Calu3 (cell line): ENCODE measurements at regions not wholly inside any gene's neighbourhood (a gene's known extent, or its start where the extent isn't known, plus 50 kb on each side); places are given as distances from the start of the nearest gene placed in this dataset.

ENCODE experiments used
- BruUV-seq: library from RNA; stranded (reverse); fragments of 400-500 nt; replicated peaks from 2 replicates; lab custom pipeline; 2021; lab: Mats Ljungman, UMichigan
- CTCF ChIA-PET: fragments of 300-600 bp; sonication (Branson Sonifier 250); formaldehyde crosslinking; loops from one replicate; lab custom pipeline; 2022; ENCODE audit warnings: antibody characterized with exemption; lab: Charles Lee
- DNase-seq: peaks from one replicate; pipeline ENCODE4 v3.0.0; 2022
- H3K27ac Mint-ChIP-seq: one replicate; pipeline ENCODE4 v1.8.0; 2022; ENCODE audit warnings: mixed read lengths; ENCODE audit not compliant: unreplicated experiment
- H3K27me3 Mint-ChIP-seq: one replicate; pipeline ENCODE4 v1.8.0; 2022; ENCODE audit warnings: mixed read lengths; ENCODE audit not compliant: unreplicated experiment
- H3K36me3 Mint-ChIP-seq: one replicate; pipeline ENCODE4 v1.8.0; 2022; ENCODE audit warnings: mild to moderate bottlenecking, moderate library complexity, mixed read lengths; ENCODE audit not compliant: insufficient read depth, unreplicated experiment
- H3K4me1 Mint-ChIP-seq: one replicate; pipeline ENCODE4 v1.8.0; 2022; ENCODE audit warnings: mild to moderate bottlenecking, low read depth, mixed read lengths; ENCODE audit not compliant: unreplicated experiment
- H3K4me3 Mint-ChIP-seq: one replicate; pipeline ENCODE4 v1.8.0; 2022; ENCODE audit warnings: mild to moderate bottlenecking, low read depth, moderate library complexity, mixed read lengths; ENCODE audit not compliant: unreplicated experiment
- H3K9me3 Mint-ChIP-seq: one replicate; pipeline ENCODE4 v1.8.0; 2022; ENCODE audit warnings: low read depth, mixed read lengths; ENCODE audit not compliant: unreplicated experiment
- intact Hi-C: fragments of 100-400 bp; cut with micrococcal nuclease; formaldehyde crosslinking; loops from one replicate; pipeline ENCODE4 v1.10.0; 2022; ENCODE audit not compliant: unreplicated experiment
- TF ChIP-seq, protein P1 (sequence below): fragments of 200-600 bp; IDR thresholded peaks from one replicate; pipeline ENCODE4 v1.8.0; 2022; ENCODE audit warnings: antibody characterized with exemption; ENCODE audit not compliant: unreplicated experiment

DNA sequence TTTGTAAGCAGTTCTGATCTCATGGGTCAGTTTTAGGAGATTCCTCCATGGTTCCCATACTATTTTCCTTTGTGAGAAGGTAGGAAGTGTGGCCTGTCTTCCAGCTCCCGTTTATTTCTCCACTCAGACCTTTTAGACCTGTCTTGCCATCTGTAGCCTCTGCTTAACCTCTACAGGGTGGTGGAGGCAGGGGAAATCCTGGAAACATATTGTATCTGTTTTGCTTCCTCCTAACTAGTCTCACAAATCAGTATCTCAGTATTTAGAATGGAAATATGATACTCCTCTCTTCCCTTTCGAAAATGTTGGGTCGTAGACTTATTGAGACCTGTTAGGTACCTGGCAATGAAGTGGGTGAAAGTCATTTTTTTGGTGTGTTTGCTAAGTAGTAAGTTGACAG lies 399.4 kb upstream of the RGS6 start:
- intact Hi-C loops, result no loop called here
- CTCF ChIA-PET, result no interaction called here
- Mint-ChIP-seq H3K4me3 (no peak overlapping the region), H3K36me3 (no peaks in the 10 kb centered on the region), H3K4me1 (no peaks in the 10 kb centered on the region), H3K27me3 (no peaks in the 10 kb centered on the region), H3K9me3 (no peaks in the 10 kb centered on the region), H3K27ac (no peak overlapping the region)
- DNase-seq, result no peak
- BruUV-seq, result no TSS peak
- TF ChIP-seq, protein P1, sequence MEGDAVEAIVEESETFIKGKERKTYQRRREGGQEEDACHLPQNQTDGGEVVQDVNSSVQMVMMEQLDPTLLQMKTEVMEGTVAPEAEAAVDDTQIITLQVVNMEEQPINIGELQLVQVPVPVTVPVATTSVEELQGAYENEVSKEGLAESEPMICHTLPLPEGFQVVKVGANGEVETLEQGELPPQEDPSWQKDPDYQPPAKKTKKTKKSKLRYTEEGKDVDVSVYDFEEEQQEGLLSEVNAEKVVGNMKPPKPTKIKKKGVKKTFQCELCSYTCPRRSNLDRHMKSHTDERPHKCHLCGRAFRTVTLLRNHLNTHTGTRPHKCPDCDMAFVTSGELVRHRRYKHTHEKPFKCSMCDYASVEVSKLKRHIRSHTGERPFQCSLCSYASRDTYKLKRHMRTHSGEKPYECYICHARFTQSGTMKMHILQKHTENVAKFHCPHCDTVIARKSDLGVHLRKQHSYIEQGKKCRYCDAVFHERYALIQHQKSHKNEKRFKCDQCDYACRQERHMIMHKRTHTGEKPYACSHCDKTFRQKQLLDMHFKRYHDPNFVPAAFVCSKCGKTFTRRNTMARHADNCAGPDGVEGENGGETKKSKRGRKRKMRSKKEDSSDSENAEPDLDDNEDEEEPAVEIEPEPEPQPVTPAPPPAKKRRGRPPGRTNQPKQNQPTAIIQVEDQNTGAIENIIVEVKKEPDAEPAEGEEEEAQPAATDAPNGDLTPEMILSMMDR, result no peak

- no peaks in the 10 kb centered on the region for H3K9me3 Mint-ChIP-seq
- DNase-seq, result no peak
- no peaks in the 10 kb centered on the region for H3K4me1 Mint-ChIP-seq
- BruUV-seq, result no TSS peak
- H3K27me3 Mint-ChIP-seq, result no peaks in the 10 kb centered on the region
- no peak overlapping the region for H3K27ac Mint-ChIP-seq
- TF ChIP-seq, protein P1, result no peak
- intact Hi-C loops, result no loop called here
- H3K36me3 Mint-ChIP-seq, result no peaks in the 10 kb centered on the region
- H3K4me3 Mint-ChIP-seq, result no peak overlapping the region
- CTCF ChIA-PET, result no interaction called here
Observed at GRCh38 chr14:71533390-71533789, 398.8 kb upstream of the RGS6 start.

DNA sequence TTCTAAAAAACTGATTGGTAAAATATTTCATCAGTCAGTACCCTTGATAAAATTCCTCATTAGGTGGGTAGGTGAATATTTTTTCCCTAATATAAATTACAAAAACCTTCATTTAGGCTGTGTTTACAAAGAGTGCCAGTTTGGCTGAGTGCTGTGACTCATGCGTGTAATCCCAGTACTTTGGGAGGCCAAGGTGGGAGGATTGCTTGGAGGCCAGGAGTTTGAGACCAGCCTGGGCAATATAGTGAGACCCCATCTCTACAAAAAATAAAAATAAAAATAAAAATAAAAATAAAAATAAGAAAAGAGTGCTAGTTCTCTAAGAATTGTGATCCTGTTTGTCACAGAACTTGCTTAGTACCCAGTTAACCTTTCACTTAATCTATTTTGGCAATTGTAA lies 398.4 kb upstream of the RGS6 start:
- Mint-ChIP-seq H3K4me1 (no peaks in the 10 kb centered on the region), H3K27ac (no peak overlapping the region), H3K9me3 (no peaks in the 10 kb centered on the region), H3K27me3 (no peaks in the 10 kb centered on the region), H3K36me3 (no peaks in the 10 kb centered on the region), H3K4me3 (no peak overlapping the region)
- TF ChIP-seq, protein P1, result no peak
- no peak for DNase-seq
- CTCF ChIA-PET, result no interaction called here
- intact Hi-C loops, result no loop called here
- BruUV-seq, result no TSS peak

DNA sequence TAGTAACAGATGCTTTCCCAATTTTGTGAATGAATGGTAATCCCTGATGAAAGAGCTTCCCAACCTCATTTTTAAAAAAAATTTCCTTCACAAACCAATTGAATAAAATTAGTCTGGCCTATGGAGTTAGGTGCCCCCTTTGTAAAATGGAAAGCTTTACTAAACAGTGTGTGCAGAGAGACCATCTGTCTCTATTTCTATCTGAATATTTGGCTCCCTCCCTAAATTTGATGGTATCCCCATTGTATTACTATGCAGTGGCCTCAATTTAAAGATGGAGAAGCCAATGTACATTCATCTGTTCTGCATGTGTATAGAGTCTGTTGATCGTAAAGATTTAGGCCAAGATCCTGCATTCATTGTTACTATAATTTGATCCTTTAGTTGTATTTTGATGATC lies 397.7 kb upstream of the RGS6 start:
- Mint-ChIP-seq H3K27ac (no peak overlapping the region), H3K4me3 (no peak overlapping the region), H3K36me3 (no peaks in the 10 kb centered on the region), H3K9me3 (no peaks in the 10 kb centered on the region), H3K4me1 (no peaks in the 10 kb centered on the region), H3K27me3 (no peaks in the 10 kb centered on the region)
- CTCF ChIA-PET, result no interaction called here
- DNase-seq, result no peak
- TF ChIP-seq, protein P1, result no peak
- no TSS peak for BruUV-seq
- intact Hi-C loops, result no loop called here
